OCI-LY3 (cell line): ENCODE measurements at regions not wholly inside any gene's neighbourhood (a gene's known extent, or its start where the extent isn't known, plus 50 kb on each side); places are given as distances from the start of the nearest gene placed in this dataset.

Source experiments
- H2AFZ ChIP-seq: fragments of 200-600, 300-600 bp; shearing (Covaris generic); 2 replicates; pipeline ENCODE4 v1.6.0; 2014; ENCODE audit warnings: antibody characterized with exemption, low read depth, low read length
- H3K27ac ChIP-seq: fragments of 200-600, 300-600 bp; sonication (generic); 2 replicates; pipeline ENCODE4 v1.5.1; 2014; ENCODE audit warnings: mild to moderate bottlenecking, low read length, moderate library complexity, mixed read lengths
- H3K27me3 ChIP-seq: fragments of 200-600, 300-600 bp; sonication (generic); 2 replicates; pipeline ENCODE4 v1.6.1; 2014; ENCODE audit warnings: low read depth, low read length, mixed read lengths
- H3K36me3 ChIP-seq: fragments of 200-600, 300-600 bp; sonication (generic); replicated peaks from 2 replicates; pipeline ENCODE3; 2014; ENCODE audit warnings: low read depth, low read length, mixed read lengths
- H3K4me1 ChIP-seq: fragments of 300-600, 200-600 bp; sonication (generic); 2 replicates; pipeline ENCODE4 v1.6.1; 2014; ENCODE audit warnings: low read length, mixed read lengths
- H3K4me2 ChIP-seq: fragments of 200-600, 300-600 bp; sonication (generic); 2 replicates; pipeline ENCODE4 v1.6.1; 2014; ENCODE audit warnings: low read length, mixed read lengths
- H3K4me3 ChIP-seq: fragments of 300-600, 200-600 bp; sonication (generic); 2 replicates; pipeline ENCODE4 v1.5.1; 2014; ENCODE audit warnings: antibody characterized with exemption, mild to moderate bottlenecking, low read length, moderate library complexity
- H3K79me2 ChIP-seq: fragments of 300-600, 200-600 bp; shearing (Covaris generic); 2 replicates; pipeline ENCODE4 v1.6.1; 2014; ENCODE audit warnings: mild to moderate bottlenecking, low read length, mixed read lengths
- H3K9ac ChIP-seq: fragments of 300-600, 200-600 bp; shearing (Covaris generic); 2 replicates; pipeline ENCODE4 v1.6.0; 2014; ENCODE audit warnings: mild to moderate bottlenecking, low read length, moderate library complexity
- H3K9me3 ChIP-seq: fragments of 200-600, 300-600 bp; shearing (Covaris generic); 2 replicates; pipeline ENCODE4 v1.6.1; 2014; ENCODE audit warnings: low read length, mixed read lengths; ENCODE audit not compliant: insufficient read depth
- H4K20me1 ChIP-seq: fragments of 200-600, 300-600 bp; sonication (generic); 2 replicates; pipeline ENCODE4 v1.6.1; 2016; ENCODE audit warnings: low read length, mixed read lengths; ENCODE audit not compliant: insufficient read depth
- CTCF ChIP-seq: fragments of 200-600, 300-600 bp; sonication (generic); IDR thresholded peaks from 2 replicates; pipeline ENCODE4 v1.5.1; 2014; ENCODE audit warnings: antibody characterized with exemption, low read length, low read depth
- EZH2phosphoT487 ChIP-seq: fragments of 200-600 bp; shearing (Covaris generic); IDR thresholded peaks from 2 replicates; pipeline ENCODE4 v1.6.1; 2018; ENCODE audit warnings: antibody characterized with exemption, mixed run types, low read depth

- Histone ChIP-seq H3K4me3 (no peak overlapping the region), H3K36me3 (no peaks in the 10 kb centered on the region), H3K9ac (no peak overlapping the region), H3K27ac (no peak overlapping the region), H3K9me3 (no peaks in the 10 kb centered on the region), H3K4me1 (peaks cover 7% of the 10 kb centered on the region; the same call in 1 of the 2 replicates), H4K20me1 (no peaks in the 10 kb centered on the region), H3K4me2 (no peak overlapping the region), H3K79me2 (no peaks in the 10 kb centered on the region), H2AFZ (no peak overlapping the region), H3K27me3 (peaks cover 3% of the 10 kb centered on the region)
- TF ChIP-seq CTCF (no peak), EZH2phosphoT487 (no peak)
Observed at GRCh38 chr9:68651280-68651893, 53.7 kb upstream of the PIP5K1B start.

- no peak overlapping the region for H3K9ac ChIP-seq
- no peak overlapping the region for H2AFZ ChIP-seq
- TF ChIP-seq CTCF, result no peak
- no peak for TF ChIP-seq EZH2phosphoT487
- H3K27me3 ChIP-seq, result peaks cover 4% of the 10 kb centered on the region
- H3K4me3 ChIP-seq, result no peak overlapping the region
- no peaks in the 10 kb centered on the region for H3K79me2 ChIP-seq
- no peak overlapping the region for H3K27ac ChIP-seq
- H3K36me3 ChIP-seq, result no peaks in the 10 kb centered on the region
- H4K20me1 ChIP-seq, result no peaks in the 10 kb centered on the region
- H3K9me3 ChIP-seq, result no peaks in the 10 kb centered on the region
- peaks cover 7% of the 10 kb centered on the region; the same call in 1 of the 2 replicates for H3K4me1 ChIP-seq
- peak overlapping the region; percentile 10; the same call in 1 of the 2 replicates for H3K4me2 ChIP-seq
Observed at GRCh38 chr9:68653141-68653595, 51.9 kb upstream of the PIP5K1B start.

GRCh38 chr9:68654075-68654474, 51.0 kb upstream of the PIP5K1B start:
- H3K4me3 ChIP-seq, result no peak overlapping the region
- H3K36me3 ChIP-seq, result no peaks in the 10 kb centered on the region
- no peaks in the 10 kb centered on the region for H4K20me1 ChIP-seq
- no peak overlapping the region for H2AFZ ChIP-seq
- H3K27ac ChIP-seq, result no peak overlapping the region
- H3K79me2 ChIP-seq, result no peaks in the 10 kb centered on the region
- H3K4me2 ChIP-seq, result no peak overlapping the region
- H3K4me1 ChIP-seq, result peaks cover 7% of the 10 kb centered on the region; the same call in 1 of the 2 replicates
- H3K9me3 ChIP-seq, result no peaks in the 10 kb centered on the region
- H3K9ac ChIP-seq, result no peak overlapping the region
- TF ChIP-seq CTCF (no peak), EZH2phosphoT487 (no peak)
- peaks cover 4% of the 10 kb centered on the region for H3K27me3 ChIP-seq
